ENCODE measurements at regions not wholly inside any gene's neighbourhood (a gene's known extent, or its start where the extent isn't known, plus 50 kb on each side); places are given as distances from the start of the nearest gene placed in this dataset.

DNA sequence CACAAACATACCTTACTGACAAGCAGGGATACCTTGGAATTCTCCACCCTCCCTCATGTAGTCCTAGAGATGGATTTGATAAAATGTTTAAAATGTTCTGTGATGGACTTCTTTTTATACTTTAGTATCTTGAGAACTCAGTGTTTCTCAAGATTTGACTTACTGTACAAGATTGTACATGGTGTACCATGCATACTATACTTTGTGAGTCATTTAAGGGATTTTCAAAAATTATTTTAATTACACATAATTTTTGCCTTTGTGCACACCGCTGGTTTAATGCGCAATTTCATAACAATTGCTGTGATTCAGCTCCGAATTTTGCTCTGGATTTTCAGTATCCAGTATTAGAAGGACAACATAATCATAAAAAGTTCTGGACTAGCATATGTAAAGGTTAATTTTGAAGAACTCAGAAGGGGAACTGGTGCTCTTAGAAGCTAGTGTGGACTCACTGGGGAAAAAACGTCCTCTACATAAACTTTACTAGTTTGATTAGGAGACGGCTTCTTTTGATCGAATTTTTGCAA lies 78.6 kb upstream of the ACSL3 start:
- H3K4me3 ChIP-seq, result no peak overlapping the region
- H3K36me3 ChIP-seq, result no peaks in the 10 kb centered on the region
- TF ChIP-seq, protein P1, sequence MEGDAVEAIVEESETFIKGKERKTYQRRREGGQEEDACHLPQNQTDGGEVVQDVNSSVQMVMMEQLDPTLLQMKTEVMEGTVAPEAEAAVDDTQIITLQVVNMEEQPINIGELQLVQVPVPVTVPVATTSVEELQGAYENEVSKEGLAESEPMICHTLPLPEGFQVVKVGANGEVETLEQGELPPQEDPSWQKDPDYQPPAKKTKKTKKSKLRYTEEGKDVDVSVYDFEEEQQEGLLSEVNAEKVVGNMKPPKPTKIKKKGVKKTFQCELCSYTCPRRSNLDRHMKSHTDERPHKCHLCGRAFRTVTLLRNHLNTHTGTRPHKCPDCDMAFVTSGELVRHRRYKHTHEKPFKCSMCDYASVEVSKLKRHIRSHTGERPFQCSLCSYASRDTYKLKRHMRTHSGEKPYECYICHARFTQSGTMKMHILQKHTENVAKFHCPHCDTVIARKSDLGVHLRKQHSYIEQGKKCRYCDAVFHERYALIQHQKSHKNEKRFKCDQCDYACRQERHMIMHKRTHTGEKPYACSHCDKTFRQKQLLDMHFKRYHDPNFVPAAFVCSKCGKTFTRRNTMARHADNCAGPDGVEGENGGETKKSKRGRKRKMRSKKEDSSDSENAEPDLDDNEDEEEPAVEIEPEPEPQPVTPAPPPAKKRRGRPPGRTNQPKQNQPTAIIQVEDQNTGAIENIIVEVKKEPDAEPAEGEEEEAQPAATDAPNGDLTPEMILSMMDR (IDR thresholded peaks at IDR 0.05), result no peak
- H3K9me3 ChIP-seq, result no peaks in the 10 kb centered on the region
- no peaks in the 10 kb centered on the region for H3K27me3 ChIP-seq
- DNase-seq (ENCODE audit: low spot score), result no peak
- no peaks in the 10 kb centered on the region for H3K4me1 ChIP-seq
- H3K27ac ChIP-seq, result no peak overlapping the region

DNA sequence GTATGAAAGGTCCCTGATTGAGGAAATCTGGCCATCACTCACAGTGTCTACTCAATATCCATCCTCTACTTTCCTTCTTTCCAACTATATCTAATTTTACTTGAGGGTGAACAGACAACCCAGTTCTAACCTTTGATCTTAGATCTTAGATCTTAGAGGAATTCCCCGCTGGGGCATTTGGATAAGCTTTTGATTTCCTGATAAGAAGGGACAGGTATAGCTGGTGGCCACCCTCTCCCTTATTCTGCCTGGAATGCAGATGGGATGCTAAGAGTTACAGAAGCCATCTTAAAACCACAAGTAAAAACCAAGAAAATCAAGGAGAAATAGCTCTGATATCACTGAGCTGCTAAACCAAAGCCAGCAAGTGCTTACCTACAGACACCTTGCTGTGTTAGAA lies 77.2 kb upstream of the ACSL3 start:
- H3K27me3 ChIP-seq, result no peaks in the 10 kb centered on the region
- H3K4me3 ChIP-seq, result no peak overlapping the region
- TF ChIP-seq, protein P1 (IDR thresholded peaks at IDR 0.05), result no peak
- H3K27ac ChIP-seq, result no peak overlapping the region
- no peak for DNase-seq (ENCODE audit: low spot score)
- H3K36me3 ChIP-seq, result no peaks in the 10 kb centered on the region
- no peaks in the 10 kb centered on the region for H3K9me3 ChIP-seq
- H3K4me1 ChIP-seq, result peaks cover 0 to 5% of the 10 kb centered on the region in 2 donors

DNA sequence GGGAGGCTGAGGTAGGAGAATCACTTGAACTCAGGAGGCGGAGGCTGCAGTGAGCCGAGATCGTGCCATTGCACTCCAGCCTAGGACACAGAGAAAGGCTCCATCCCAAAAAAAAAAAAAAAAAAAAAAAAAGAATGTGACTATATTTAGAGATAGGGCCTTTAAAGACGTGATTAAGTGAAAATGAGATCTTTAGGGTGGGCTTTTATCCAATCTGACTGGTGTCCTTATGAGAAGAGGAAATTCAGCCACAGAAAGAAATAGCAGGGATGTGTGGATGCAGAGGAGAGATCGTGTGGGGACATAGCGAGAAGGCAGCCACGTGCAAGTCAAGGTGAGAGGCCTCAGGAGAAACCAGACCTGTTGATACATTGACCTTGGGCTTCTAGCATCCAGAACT lies 69.9 kb upstream of the ACSL3 start:
- no peak overlapping the region for H3K4me3 ChIP-seq
- H3K4me1 ChIP-seq, result peaks cover 0 to 12% of the 10 kb centered on the region in 2 donors
- DNase-seq (ENCODE audit: low spot score), result no peak
- H3K27me3 ChIP-seq, result no peaks in the 10 kb centered on the region
- TF ChIP-seq, protein P1 (IDR thresholded peaks at IDR 0.05), result no peak
- peak overlapping the region; percentile 73 to 76 for H3K27ac ChIP-seq
- no peaks in the 10 kb centered on the region for H3K36me3 ChIP-seq
- no peaks in the 10 kb centered on the region for H3K9me3 ChIP-seq

DNA sequence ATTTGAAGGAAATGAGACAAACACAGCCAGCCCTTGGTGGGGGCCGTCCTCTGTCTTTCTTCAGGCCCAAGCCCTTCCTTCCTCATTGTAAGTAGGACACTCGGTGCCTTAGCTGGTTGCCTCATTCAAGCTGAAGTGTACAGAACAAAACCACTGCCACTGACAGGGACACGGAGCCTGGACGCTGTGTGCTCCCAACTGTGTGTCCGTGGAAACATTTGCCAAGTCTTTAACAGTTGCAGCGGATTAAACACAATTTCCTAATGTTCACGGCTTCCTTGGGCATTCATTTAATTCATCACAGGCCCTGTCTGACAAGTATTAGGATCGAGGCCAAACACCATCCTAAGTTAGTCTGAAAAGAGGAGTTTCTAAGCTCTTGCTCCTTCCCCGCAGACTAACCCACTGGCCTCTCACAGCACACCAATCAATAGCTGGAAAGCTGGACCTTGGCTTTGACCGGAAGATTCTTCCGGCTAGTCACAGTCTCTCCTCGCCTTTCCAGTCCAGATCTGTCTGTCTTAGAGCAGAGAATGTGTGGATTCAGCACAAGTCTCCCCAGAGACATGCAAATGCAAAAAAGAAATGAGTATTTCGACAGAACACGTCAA lies 68.7 kb upstream of the ACSL3 start:
- Histone ChIP-seq H3K4me1 (peaks cover 0 to 24% of the 10 kb centered on the region in 2 donors), H3K27ac (peak overlapping the region; percentile 73 to 76), H3K36me3 (no peaks in the 10 kb centered on the region), H3K9me3 (no peaks in the 10 kb centered on the region), H3K4me3 (no peak overlapping the region), H3K27me3 (no peaks in the 10 kb centered on the region)
- TF ChIP-seq, protein P1 (IDR thresholded peaks at IDR 0.05), result no peak
- peak; percentile 89 for DNase-seq (ENCODE audit: low spot score)

DNA sequence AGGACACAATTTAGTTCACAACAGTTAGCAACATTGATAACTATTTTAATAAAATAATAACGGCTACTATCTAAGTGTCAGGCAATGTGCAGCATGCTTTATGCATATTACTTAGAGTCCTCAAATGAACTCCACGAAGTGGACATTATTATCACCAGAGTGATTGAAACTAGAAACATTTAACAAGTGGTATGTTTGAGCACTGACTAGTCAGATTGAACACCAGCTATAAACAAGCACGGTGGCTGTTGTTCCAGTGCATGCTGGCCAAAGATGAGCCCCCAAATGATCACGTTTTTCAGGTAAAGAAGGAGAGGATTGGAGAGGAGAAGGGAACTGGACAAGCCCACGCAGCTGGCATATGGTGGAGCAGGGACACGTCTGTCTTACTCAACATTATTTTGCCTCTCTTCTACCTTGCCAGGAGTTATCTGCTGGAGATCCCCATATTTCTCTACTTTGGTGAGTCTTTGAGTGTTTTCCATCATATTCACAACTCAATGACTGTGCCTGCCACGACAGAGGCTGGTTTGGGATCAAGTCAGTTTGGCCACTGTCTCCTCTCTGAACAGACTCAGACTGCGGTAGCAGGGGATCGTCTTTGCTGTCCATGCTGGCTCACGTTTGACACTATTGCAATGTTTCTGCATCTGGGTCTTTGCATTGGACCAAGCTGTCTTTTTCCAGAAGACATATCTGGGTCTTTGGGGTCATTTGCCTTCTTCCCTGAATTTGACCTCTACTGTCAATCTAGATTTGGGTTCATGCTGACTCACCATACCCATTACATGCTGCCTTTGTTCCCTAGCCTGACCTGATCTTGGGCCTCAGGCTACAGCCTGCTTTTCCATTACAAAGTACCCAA lies 66.0 kb upstream of the ACSL3 start:
- H3K4me3 ChIP-seq, result no peak overlapping the region
- TF ChIP-seq, protein P1 (IDR thresholded peaks at IDR 0.05), result no peak
- no peaks in the 10 kb centered on the region for H3K27me3 ChIP-seq
- DNase-seq (ENCODE audit: low spot score), result no peak
- no peaks in the 10 kb centered on the region for H3K36me3 ChIP-seq
- peaks cover 0 to 30% of the 10 kb centered on the region in 2 donors for H3K4me1 ChIP-seq
- H3K27ac ChIP-seq, result no peak overlapping the region
- no peaks in the 10 kb centered on the region for H3K9me3 ChIP-seq

All from right atrium auricular region (tissue), 2 donors.